ENCODE measurements at regions not wholly inside any gene's neighbourhood (a gene's known extent, or its start where the extent isn't known, plus 50 kb on each side); places are given as distances from the start of the nearest gene placed in this dataset.

- TF ChIP-seq ATF2 (IDR thresholded peaks at IDR 0.05; ENCODE audit: low read length) = no peak
- no peak for TF ChIP-seq BACH1 (IDR thresholded peaks at IDR 0.05; ENCODE audit: low read length)
- no peak for TF ChIP-seq MAX (IDR thresholded peaks at IDR 0.05)
- TF ChIP-seq KDM4A (IDR thresholded peaks at IDR 0.05; ENCODE audit: low read depth, low read length, severe bottlenecking) = no peak
- TF ChIP-seq CTCF (IDR thresholded peaks at IDR 0.05; ENCODE audit: control extremely low read depth in 1 of 3, insufficient read depth in 1 of 3, low read depth in 1 of 3, low read length in 3 of 3) = no peak
- TF ChIP-seq ATF3 (IDR thresholded peaks at IDR 0.05; ENCODE audit: insufficient read depth, low read depth, low read length) = no peak
- no peak for TF ChIP-seq POLR2AphosphoS5 (IDR thresholded peaks at IDR 0.05; ENCODE audit: low read depth, low read length)
Measured at GRCh38 chr2:3091696-3092095, 285.9 kb downstream of the EIPR1 start.

Measured in H1 (cell line).